HEK293T (cell line): ENCODE measurements at regions not wholly inside any gene's neighbourhood (a gene's known extent, or its start where the extent isn't known, plus 50 kb on each side); places are given as distances from the start of the nearest gene placed in this dataset.

Experiments used
- CTCF ChIA-PET: fragments of 350-600 bp; formaldehyde crosslinking; extraction: SDS; loops from one replicate; lab custom pipeline; 2021; ENCODE audit warnings: antibody characterized with exemption, inconsistent platforms; lab: Yijun Ruan, JAX
- POLR2A ChIA-PET: fragments of 350-600 bp; formaldehyde crosslinking; extraction: SDS; loops from one replicate; lab custom pipeline; 2020; ENCODE audit warnings: antibody characterized with exemption, inconsistent platforms; lab: Yijun Ruan, JAX
- DNase-seq: peaks from one replicate; pipeline ENCODE4 v3.0.0; 2012; ENCODE audit warnings: mixed read lengths; ENCODE audit errors: extremely low spot score
- ARNT ChIP-seq: fragments of 450-650 bp; IDR thresholded peaks from 2 replicates; pipeline ENCODE4 v1.6.1; 2017; ENCODE audit warnings: mild to moderate bottlenecking
- BHLHE40 ChIP-seq: fragments of 450-650 bp; IDR thresholded peaks from 2 replicates; pipeline ENCODE4 v1.6.1; 2016; ENCODE audit warnings: mild to moderate bottlenecking, moderate library complexity, borderline replicate concordance
- CTBP1 ChIP-seq: fragments of 450-650 bp; IDR thresholded peaks from 2 replicates; pipeline ENCODE4 v1.6.1; 2016; ENCODE audit warnings: borderline replicate concordance
- ELF4 ChIP-seq: fragments of 450-650 bp; IDR thresholded peaks from 2 replicates; pipeline ENCODE4 v1.6.1; 2017; ENCODE audit warnings: antibody characterized with exemption
- FOXA1 ChIP-seq: fragments of 450-650 bp; IDR thresholded peaks from 2 replicates; pipeline ENCODE4 v1.6.1; 2016; ENCODE audit warnings: mild to moderate bottlenecking
- FOXK2 ChIP-seq: fragments of 450-650 bp; IDR thresholded peaks from 2 replicates; pipeline ENCODE4 v1.6.1; 2016; ENCODE audit warnings: mild to moderate bottlenecking
- FOXM1 ChIP-seq: fragments of 450-650 bp; IDR thresholded peaks from 2 replicates; pipeline ENCODE4 v1.6.1; 2017; ENCODE audit warnings: mild to moderate bottlenecking, borderline replicate concordance
- HDGF ChIP-seq: fragments of 450-650 bp; IDR thresholded peaks from 2 replicates; pipeline ENCODE4 v1.6.1; 2017; ENCODE audit warnings: antibody characterized with exemption, borderline replicate concordance
- L3MBTL2 ChIP-seq: fragments of 450-650 bp; conservative IDR thresholded peaks from 2 replicates; pipeline ENCODE4 v1.6.1; 2016; ENCODE audit warnings: mild to moderate bottlenecking
- LEF1 ChIP-seq: fragments of 450-650 bp; IDR thresholded peaks from 2 replicates; pipeline ENCODE4 v1.6.1; 2017; ENCODE audit warnings: mild to moderate bottlenecking, borderline replicate concordance
- NFRKB ChIP-seq: fragments of 450-650 bp; IDR thresholded peaks from 2 replicates; pipeline ENCODE4 v1.6.1; 2016; ENCODE audit warnings: mild to moderate bottlenecking, moderate library complexity
- PKNOX1 ChIP-seq: fragments of 450-650 bp; IDR thresholded peaks from 2 replicates; pipeline ENCODE4 v1.6.1; 2016
- SP1 ChIP-seq: fragments of 450-650 bp; IDR thresholded peaks from 2 replicates; pipeline ENCODE4 v1.6.1; 2017
- SUZ12 ChIP-seq: fragments of 450-650 bp; IDR thresholded peaks from 2 replicates; pipeline ENCODE4 v1.6.1; 2016; ENCODE audit warnings: mild to moderate bottlenecking
- TARDBP ChIP-seq: fragments of 450-650 bp; IDR thresholded peaks from 2 replicates; pipeline ENCODE4 v1.6.1; 2016
- ZNF384 ChIP-seq: fragments of 450-650 bp; IDR thresholded peaks from 2 replicates; pipeline ENCODE4 v1.6.1; 2016

GRCh38 chr7:86012971-86013370 lies 630.7 kb upstream of the GRM3 start:
- ChIA-PET CTCF (no interaction called here), POLR2A (no interaction called here)
- DNase-seq = no peak
- TF ChIP-seq ELF4 (no peak), L3MBTL2 (no peak), FOXM1 (no peak), ARNT (no peak), BHLHE40 (no peak), ZNF384 (no peak), SP1 (no peak), FOXK2 (no peak), TARDBP (no peak)

- ChIA-PET POLR2A (no interaction called here), CTCF (no interaction called here)
- DNase-seq = no peak
- TF ChIP-seq ZNF384 (no peak), HDGF (no peak), FOXA1 (no peak), LEF1 (no peak), L3MBTL2 (no peak), SP1 (no peak), SUZ12 (no peak), FOXM1 (no peak)
Measured at GRCh38 chr7:86008898-86009297, 634.8 kb upstream of the GRM3 start.

GRCh38 chr7:86006909-86007308 lies 636.8 kb upstream of the GRM3 start:
- CTCF ChIA-PET = no interaction called here
- no peak for DNase-seq

GRCh38 chr7:86002858-86003257 lies 640.9 kb upstream of the GRM3 start:
- TF ChIP-seq FOXK2 = no peak
- no peak for TF ChIP-seq NFRKB
- no peak for TF ChIP-seq ZNF384
- TF ChIP-seq LEF1 = no peak
- TF ChIP-seq TARDBP = no peak
- no peak for TF ChIP-seq BHLHE40
- no peak for TF ChIP-seq L3MBTL2
- no peak for TF ChIP-seq FOXA1
- ChIA-PET CTCF (no interaction called here), POLR2A (no interaction called here)
- DNase-seq = no peak

More at GRCh38 chr7:86006909-86007308, 636.8 kb upstream of the GRM3 start:
- TF ChIP-seq CTBP1 = no peak
- TF ChIP-seq SUZ12 = no peak
- POLR2A ChIA-PET = no interaction called here

GRCh38 chr7:85997515-85997914 lies 646.2 kb upstream of the GRM3 start:
- DNase-seq = no peak
- POLR2A ChIA-PET = no interaction called here
- CTCF ChIA-PET = no interaction called here
- no peak for TF ChIP-seq HDGF
- no peak for TF ChIP-seq FOXM1
- TF ChIP-seq CTBP1 = no peak
- no peak for TF ChIP-seq BHLHE40
- no peak for TF ChIP-seq SP1
- no peak for TF ChIP-seq ELF4
- TF ChIP-seq L3MBTL2 = no peak
- no peak for TF ChIP-seq ZNF384
- no peak for TF ChIP-seq PKNOX1
- TF ChIP-seq TARDBP = no peak
- no peak for TF ChIP-seq SUZ12
- no peak for TF ChIP-seq FOXK2

GRCh38 chr7:85995101-85995500 lies 648.6 kb upstream of the GRM3 start:
- no peak for DNase-seq
- TF ChIP-seq FOXA1 = no peak
- TF ChIP-seq LEF1 = no peak
- no peak for TF ChIP-seq NFRKB
- no peak for TF ChIP-seq FOXK2
- no peak for TF ChIP-seq PKNOX1
- TF ChIP-seq TARDBP = no peak
- POLR2A ChIA-PET = no interaction called here
- CTCF ChIA-PET = no interaction called here

- POLR2A ChIA-PET = no interaction called here
- CTCF ChIA-PET = no interaction called here
- DNase-seq = no peak
- TF ChIP-seq FOXK2 = no peak
- TF ChIP-seq ELF4 = no peak
- TF ChIP-seq PKNOX1 = no peak
Measured at GRCh38 chr7:85980740-85981139, 663.0 kb upstream of the GRM3 start.

GRCh38 chr7:85974176-85974575 lies 669.5 kb upstream of the GRM3 start:
- POLR2A ChIA-PET = no interaction called here
- CTCF ChIA-PET = no interaction called here
- no peak for TF ChIP-seq SP1
- DNase-seq = no peak
